ENCODE measurements at regions not wholly inside any gene's neighbourhood (a gene's known extent, or its start where the extent isn't known, plus 50 kb on each side); places are given as distances from the start of the nearest gene placed in this dataset.
"Not testable (repeated sequence)": the region's sequence is repeated elsewhere in the genome, so short reads cannot be mapped to it uniquely, and the experiment has no call there.

DNA sequence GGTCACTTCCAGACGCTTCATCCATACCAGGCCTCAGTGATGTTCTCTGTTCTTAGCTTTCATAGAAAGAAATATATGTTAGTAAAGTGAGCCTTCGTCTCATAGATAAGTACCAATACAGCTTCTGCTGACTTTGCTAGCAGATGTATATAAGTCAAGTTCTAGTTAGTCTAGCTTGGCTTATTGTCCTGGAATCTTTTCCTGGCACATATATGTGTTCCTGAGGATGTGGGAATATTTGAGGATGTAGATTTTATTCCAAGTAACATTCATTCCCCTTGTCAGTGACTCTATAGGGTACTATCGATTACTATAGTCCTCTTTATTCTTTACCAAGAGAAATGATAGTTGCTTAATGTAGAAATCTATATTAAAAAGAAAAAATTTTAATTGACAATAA is 135.2 kb upstream of the FAM9C start:
- Histone ChIP-seq H3K4me3 (no peak overlapping the region), H3K36me3 (no peaks in the 10 kb centered on the region), H3K9me3 (replicated peaks) (no peaks in the 10 kb centered on the region), H3K27me3 (no peaks in the 10 kb centered on the region), H3K4me1 (peaks cover 21% of the 10 kb centered on the region), H3K27ac (no peak overlapping the region)
- DNase-seq, result no peak

DNA sequence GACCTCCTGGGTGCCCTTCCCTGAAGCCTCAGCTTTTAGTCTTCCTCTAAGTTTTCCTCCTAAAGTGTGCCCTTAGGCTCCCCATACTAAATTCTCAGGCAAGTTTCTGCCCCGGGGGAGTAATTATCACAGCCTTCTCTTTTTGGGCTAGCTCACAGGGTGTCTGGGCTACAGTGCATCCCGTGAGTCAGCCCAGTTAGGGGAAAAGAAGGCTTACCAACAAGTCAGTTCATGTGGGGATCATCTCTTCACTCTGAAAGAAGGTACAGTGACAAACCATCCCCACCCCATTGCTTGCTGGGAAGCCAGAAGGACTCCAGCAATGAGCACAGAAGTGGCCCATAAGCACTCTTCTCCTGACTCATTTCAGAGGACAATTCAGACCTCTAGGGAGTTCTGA is 134.7 kb upstream of the FAM9C start:
- Histone ChIP-seq H3K36me3 (no peaks in the 10 kb centered on the region), H3K27me3 (no peaks in the 10 kb centered on the region)

GRCh38 chrX:13177921-13178566 is 133.6 kb upstream of the FAM9C start:
- peak; percentile 31 to 69 for DNase-seq
- H3K27ac ChIP-seq, result peak overlapping the region; percentile 6
- no peak overlapping the region for H3K4me3 ChIP-seq

More for the DNA sequence above, 134.7 kb upstream of the FAM9C start:
- DNase-seq, result no peak
- no peak overlapping the region for H3K4me3 ChIP-seq
- no peaks in the 10 kb centered on the region for H3K9me3 ChIP-seq (replicated peaks)
- H3K27ac ChIP-seq, result no peak overlapping the region
- peaks cover 21% of the 10 kb centered on the region for H3K4me1 ChIP-seq

GRCh38 chrX:13175056-13175455 is 130.6 kb upstream of the FAM9C start:
- H3K36me3 ChIP-seq, result no peaks in the 10 kb centered on the region
- no peaks in the 10 kb centered on the region for H3K27me3 ChIP-seq
- H3K9me3 ChIP-seq (replicated peaks), result no peaks in the 10 kb centered on the region
- H3K4me1 ChIP-seq, result peaks cover 26% of the 10 kb centered on the region
- H3K4me3 ChIP-seq, result no peak overlapping the region
- H3K27ac ChIP-seq, result no peak overlapping the region
- no peak for DNase-seq

More at GRCh38 chrX:13177921-13178566, 133.6 kb upstream of the FAM9C start:
- no peaks in the 10 kb centered on the region for H3K9me3 ChIP-seq (replicated peaks)
- H3K36me3 ChIP-seq, result no peaks in the 10 kb centered on the region
- no peaks in the 10 kb centered on the region for H3K27me3 ChIP-seq
- peaks cover 21% of the 10 kb centered on the region for H3K4me1 ChIP-seq

DNA sequence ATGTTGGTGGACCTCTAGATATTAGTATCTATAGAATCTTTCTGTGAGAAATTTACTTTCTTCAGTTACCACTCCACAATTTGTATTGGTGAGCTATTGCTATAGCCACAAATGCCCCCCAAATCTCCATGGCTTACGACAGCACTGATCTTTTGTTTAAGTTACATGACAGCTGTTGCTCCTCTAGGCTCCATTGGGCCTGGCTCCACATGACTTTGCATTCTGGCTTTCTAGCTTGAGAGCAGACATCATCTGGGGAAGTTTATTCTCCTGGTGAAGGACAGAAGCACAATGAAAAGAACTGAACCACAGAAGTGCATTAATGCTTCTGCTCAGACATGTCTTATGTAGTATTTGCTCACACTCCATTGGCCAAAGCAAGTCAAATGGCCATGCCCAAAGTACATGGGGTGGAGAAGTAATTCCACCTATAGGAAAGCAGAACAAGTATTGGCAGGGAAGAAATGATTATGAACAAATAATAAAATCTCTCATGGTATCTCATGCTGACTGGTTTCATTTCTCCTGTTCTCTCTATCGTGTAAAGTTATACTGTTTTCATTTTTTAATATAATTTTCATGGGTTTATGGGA is 126.6 kb upstream of the FAM9C start:
- H3K4me3 ChIP-seq, result no peak overlapping the region
- H3K4me1 ChIP-seq, result peaks cover 28% of the 10 kb centered on the region
- DNase-seq, result peak; percentile 66 to 80
- H3K27ac ChIP-seq, result peak overlapping the region; percentile 23
- H3K9me3 ChIP-seq (replicated peaks), result 0 out of 2 replicates have a peak, but pooled peaks cover 7% of the 10 kb centered on the region
- H3K27me3 ChIP-seq, result no peaks in the 10 kb centered on the region
- no peaks in the 10 kb centered on the region for H3K36me3 ChIP-seq

- Histone ChIP-seq H3K27ac (no peak overlapping the region), H3K4me3 (no peak overlapping the region), H3K9me3 (replicated peaks) (peaks cover 7% of the 10 kb centered on the region; the same call in 1 of the 2 replicates), H3K4me1 (peaks cover 33% of the 10 kb centered on the region), H3K36me3 (no peaks in the 10 kb centered on the region), H3K27me3 (no peaks in the 10 kb centered on the region)
- no peak for DNase-seq
Observed at GRCh38 chrX:13169684-13170083, 125.3 kb upstream of the FAM9C start.

DNA sequence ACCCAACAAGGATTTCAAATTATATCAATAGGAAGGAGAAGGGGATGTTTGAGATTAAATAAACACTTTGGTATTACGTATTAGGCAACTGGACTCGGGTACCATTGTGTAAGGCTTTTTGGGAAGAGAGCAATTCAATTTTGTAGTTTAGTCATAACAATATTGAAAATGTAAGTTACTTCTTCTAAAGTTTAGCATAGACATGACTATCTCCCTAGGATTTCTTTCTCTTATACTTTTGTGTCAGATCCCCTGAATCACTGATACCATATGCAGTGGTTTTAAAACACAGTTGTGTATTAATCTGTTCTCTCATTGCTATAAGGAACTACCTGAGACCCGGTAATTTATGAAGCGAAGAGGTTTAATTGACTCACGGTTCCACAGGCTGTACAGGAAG is 123.8 kb upstream of the FAM9C start:
- H3K9me3 ChIP-seq (replicated peaks), result peaks cover 7% of the 10 kb centered on the region; the same call in 1 of the 2 replicates
- no peaks in the 10 kb centered on the region for H3K36me3 ChIP-seq
- peak overlapping the region; percentile 81; the same call in 1 of the 2 replicates for H3K27ac ChIP-seq
- no peak for DNase-seq
- H3K4me3 ChIP-seq, result no peak overlapping the region
- no peaks in the 10 kb centered on the region for H3K27me3 ChIP-seq
- H3K4me1 ChIP-seq, result peaks cover 33% of the 10 kb centered on the region

- peak; percentile 24 to 64 for DNase-seq
- Histone ChIP-seq H3K9me3 (replicated peaks) (peaks cover 7% of the 10 kb centered on the region; the same call in 1 of the 2 replicates), H3K4me3 (peak overlapping the region; percentile 18; the same call in 1 of the 2 replicates), H3K4me1 (peaks cover 33% of the 10 kb centered on the region), H3K27me3 (no peaks in the 10 kb centered on the region), H3K27ac (peak overlapping the region; percentile 81), H3K36me3 (no peaks in the 10 kb centered on the region)
Observed at GRCh38 chrX:13167481-13168231, 123.2 kb upstream of the FAM9C start.

DNA sequence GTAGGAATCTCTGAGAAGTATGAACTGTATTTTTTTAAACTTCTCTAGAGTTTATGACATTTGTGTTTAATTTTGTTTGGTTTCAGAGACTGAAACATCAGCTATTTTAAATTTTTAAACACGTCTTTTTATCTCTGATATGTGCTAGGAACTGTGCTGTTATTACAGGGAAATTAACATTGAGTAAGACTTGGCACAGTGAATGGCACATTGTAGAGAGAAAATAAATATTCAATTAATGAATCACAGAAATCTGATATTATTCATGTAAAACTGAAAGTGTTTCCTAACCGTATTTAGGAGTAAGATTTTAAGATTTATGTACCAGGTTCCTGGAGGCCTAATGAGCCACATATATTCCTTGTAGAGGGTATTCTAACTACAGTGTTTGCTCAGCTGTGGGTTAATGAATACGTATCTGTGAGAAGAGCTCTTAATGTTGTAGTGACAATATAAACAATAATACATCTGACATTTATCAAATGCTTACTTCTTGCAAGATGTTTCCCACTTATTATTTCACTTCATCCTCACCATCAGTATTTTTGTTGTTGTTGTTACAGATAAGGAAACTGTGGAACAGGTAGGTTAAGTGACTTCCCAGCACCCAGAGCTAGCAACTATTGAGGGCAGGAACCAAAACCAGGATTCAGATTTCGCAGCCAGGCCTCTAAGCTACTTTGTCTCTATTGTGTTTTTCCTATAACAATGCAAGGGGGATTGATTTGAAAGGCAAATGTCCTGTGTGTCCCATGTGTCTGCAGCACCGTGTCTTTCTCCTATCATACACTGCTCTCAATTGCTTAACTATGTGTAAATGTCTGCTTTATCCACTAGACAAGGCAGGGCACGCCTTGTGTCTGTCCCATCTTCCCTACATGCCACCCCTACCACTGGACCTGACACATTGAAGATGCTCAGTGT is 121.1 kb upstream of the FAM9C start:
- Histone ChIP-seq H3K27ac (no peak overlapping the region), H3K4me1 (peaks cover 23% of the 10 kb centered on the region), H3K36me3 (no peaks in the 10 kb centered on the region), H3K27me3 (no peaks in the 10 kb centered on the region), H3K9me3 (replicated peaks) (peaks cover 7% of the 10 kb centered on the region; the same call in 1 of the 2 replicates), H3K4me3 (no peak overlapping the region)
- DNase-seq, result no peak

DNA sequence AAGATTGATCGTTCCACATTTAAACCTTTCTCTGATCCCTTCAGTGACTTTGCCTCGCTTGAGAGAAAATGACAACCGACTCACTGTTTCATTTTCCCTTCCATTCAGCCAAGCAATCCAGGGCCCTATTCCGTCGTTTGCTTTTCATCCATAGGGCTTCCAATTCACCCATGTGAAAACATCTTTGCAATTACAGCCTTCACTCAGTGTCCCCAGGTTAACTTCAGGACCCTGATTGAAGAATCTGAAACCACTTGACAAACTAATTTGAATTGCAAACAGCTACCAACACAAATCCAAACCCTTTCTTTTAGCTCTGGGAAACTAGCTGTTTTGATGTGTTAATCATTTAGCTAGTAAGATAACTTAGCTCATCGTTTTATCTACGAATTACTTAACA is 120.2 kb upstream of the FAM9C start:
- Histone ChIP-seq H3K27me3 (no peaks in the 10 kb centered on the region), H3K27ac (no peak overlapping the region), H3K4me1 (peaks cover 21% of the 10 kb centered on the region), H3K9me3 (replicated peaks) (peaks cover 7% of the 10 kb centered on the region; the same call in 1 of the 2 replicates), H3K4me3 (no peak overlapping the region), H3K36me3 (no peaks in the 10 kb centered on the region)
- no peak for DNase-seq

DNA sequence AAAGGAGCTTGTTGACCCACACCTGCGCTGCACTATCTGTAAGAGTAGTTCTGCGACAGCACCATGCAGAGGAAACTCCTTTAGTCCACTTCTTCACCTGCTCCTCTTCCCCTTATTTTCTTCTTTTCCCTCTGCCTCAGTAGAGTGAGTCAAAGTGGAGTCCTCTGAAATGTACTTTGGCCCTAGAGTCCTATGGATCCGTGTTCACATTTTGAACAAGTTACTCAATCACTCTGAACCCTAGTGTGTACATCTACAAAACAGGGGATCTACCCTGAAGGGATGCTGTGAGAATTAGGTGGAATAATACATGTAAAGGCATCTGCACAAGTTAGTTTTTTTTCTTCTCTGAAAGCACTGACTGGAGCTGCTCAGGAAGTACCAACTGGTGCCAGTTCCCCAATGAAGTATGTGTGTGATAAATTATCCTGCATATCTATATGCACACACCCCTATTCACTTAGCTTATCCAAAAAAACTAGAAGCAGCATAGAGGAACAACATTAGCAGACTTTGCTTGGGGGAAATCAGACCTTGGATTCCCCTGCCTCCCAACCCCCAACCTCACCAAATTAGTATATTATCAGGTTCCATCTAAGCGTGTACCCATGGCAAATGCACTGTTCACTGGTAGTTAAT is 118.5 kb upstream of the FAM9C start:
- H3K27me3 ChIP-seq, result no peaks in the 10 kb centered on the region
- no peaks in the 10 kb centered on the region for H3K36me3 ChIP-seq
- no peak overlapping the region for H3K4me3 ChIP-seq
- H3K4me1 ChIP-seq, result peaks cover 18% of the 10 kb centered on the region
- no peak for DNase-seq
- H3K27ac ChIP-seq, result no peak overlapping the region
- no peaks in the 10 kb centered on the region; the same call in 1 of the 2 replicates for H3K9me3 ChIP-seq (replicated peaks)

GRCh38 chrX:13159886-13160285 is 115.5 kb upstream of the FAM9C start:
- no peak for DNase-seq
- no peak overlapping the region for H3K27ac ChIP-seq
- H3K4me3 ChIP-seq, result no peak overlapping the region
- H3K4me1 ChIP-seq, result no peaks in the 10 kb centered on the region
- H3K36me3 ChIP-seq, result no peaks in the 10 kb centered on the region
- no peaks in the 10 kb centered on the region for H3K27me3 ChIP-seq
- H3K9me3 ChIP-seq (replicated peaks), result 0 out of 2 replicates have a peak, but pooled peaks cover 3% of the 10 kb centered on the region

- Histone ChIP-seq H3K4me3 (no peak overlapping the region), H3K4me1 (no peaks in the 10 kb centered on the region), H3K36me3 (no peaks in the 10 kb centered on the region), H3K27ac (no peak overlapping the region), H3K27me3 (no peaks in the 10 kb centered on the region), H3K9me3 (replicated peaks) (0 out of 2 replicates have a peak, but pooled peaks cover 7% of the 10 kb centered on the region)
- DNase-seq, result no peak
Observed at GRCh38 chrX:13158911-13159310, 114.5 kb upstream of the FAM9C start.

GRCh38 chrX:13155550-13155949 is 111.1 kb upstream of the FAM9C start:
- H3K4me1 ChIP-seq, H3K4me3 ChIP-seq, H3K27me3 ChIP-seq, H3K27ac ChIP-seq, DNase-seq, H3K36me3 ChIP-seq: not testable (repeated sequence)
- H3K9me3 ChIP-seq (replicated peaks), result peaks cover 11% of the 10 kb centered on the region; the same call in 1 of the 2 replicates

Measured in SJCRH30 (cell line).